H1 (cell line): ENCODE measurements at regions not wholly inside any gene's neighbourhood (a gene's known extent, or its start where the extent isn't known, plus 50 kb on each side); places are given as distances from the start of the nearest gene placed in this dataset.

Experiments used
- CTCF ChIA-PET: fragments of 300-600 bp; sonication (Branson Sonifier 250); formaldehyde crosslinking; loops from one replicate; lab custom pipeline; 2021; ENCODE audit not compliant: partially characterized antibody; lab: Charles Lee
- POLR2A ChIA-PET: fragments of 300-600 bp; sonication (Branson Sonifier 250); formaldehyde crosslinking; loops from one replicate; lab custom pipeline; 2021; ENCODE audit warnings: inconsistent platforms; ENCODE audit not compliant: partially characterized antibody; lab: Charles Lee
- DNase-seq, 2 experiments: peaks; one replicate each; pipeline versions ENCODE4 v3.0.0 to v3.0.0-alpha.2; 2010 to 2022; ENCODE audit warnings: low spot score in 2 of 2, low read depth in 1 of 2, mixed read lengths in 1 of 2
- FAIRE-seq: peaks from 2 replicates; lab custom pipeline; 2011; peaks lifted over from hg19 to GRCh38; lab: Jason Lieb, UNC
- H2AFZ ChIP-seq: 2 replicates; pipeline ENCODE4 v1.8.1; 2012; ENCODE audit warnings: low read length, inconsistent platforms
- H2AK5ac ChIP-seq: 2 replicates; pipeline ENCODE4 v1.6.1; 2013; ENCODE audit warnings: low read depth, low read length
- H2BK120ac ChIP-seq: replicated peaks from 2 replicates; pipeline ENCODE3; 2013; ENCODE audit warnings: low read depth, low read length, inconsistent platforms
- H2BK12ac ChIP-seq: 2 replicates; pipeline ENCODE4 v1.6.1; 2013; ENCODE audit warnings: low read depth, low read length
- H2BK15ac ChIP-seq: 2 replicates; pipeline ENCODE4 v1.6.1; 2013; ENCODE audit warnings: low read length
- H2BK20ac ChIP-seq: 2 replicates; pipeline ENCODE4 v1.6.1; 2013; ENCODE audit warnings: low read length
- H2BK5ac ChIP-seq: 2 replicates; pipeline ENCODE4 v1.6.1; 2013; ENCODE audit warnings: low read depth, low read length
- H3K14ac ChIP-seq: 2 replicates; pipeline ENCODE4 v1.6.1; 2013; ENCODE audit warnings: inconsistent platforms; ENCODE audit not compliant: insufficient read length
- H3K18ac ChIP-seq: 2 replicates; pipeline ENCODE4 v1.6.1; 2013; ENCODE audit warnings: low read length; ENCODE audit errors: extremely low read depth
- H3K23ac ChIP-seq: 2 replicates; pipeline ENCODE4 v1.6.1; 2013; ENCODE audit warnings: inconsistent platforms; ENCODE audit not compliant: insufficient read length
- H3K23me2 ChIP-seq: 2 replicates; pipeline ENCODE4 v1.6.1; 2013; ENCODE audit warnings: low read depth, low read length
- H3K27ac ChIP-seq: 2 replicates; pipeline ENCODE4 v1.6.1; 2011; ENCODE audit warnings: low read depth, low read length, inconsistent platforms
- H3K27me3 ChIP-seq, 4 experiments: replicated peaks in 1 of 4; 1 replicate in 1 of 4; 2 replicates in 3 of 4; pipeline versions ENCODE4 v1.6.1 to v1.8.1; 2011 to 2013; ENCODE audit warnings: low read length in 3 of 4, mild to moderate bottlenecking in 3 of 4, inconsistent platforms in 2 of 4, mixed read lengths in 2 of 4, moderate library complexity in 1 of 4; ENCODE audit not compliant: control insufficient read depth in 3 of 4, insufficient read depth in 3 of 4; ENCODE audit errors: extremely low read depth in 1 of 4
- H3K36me3 ChIP-seq, 4 experiments: 2 replicates each; pipeline versions ENCODE4 v1.6.1 to v1.8.1; 2011 to 2013; ENCODE audit warnings: mild to moderate bottlenecking in 4 of 4, low read length in 3 of 4, moderate library complexity in 2 of 4, control low read depth in 1 of 4, inconsistent platforms in 1 of 4; ENCODE audit not compliant: insufficient read depth in 4 of 4, control insufficient read depth in 2 of 4
- H3K4ac ChIP-seq: replicated peaks from 2 replicates; pipeline ENCODE3; 2013; ENCODE audit warnings: low read length, low read depth, mixed read lengths, inconsistent platforms; ENCODE audit not compliant: insufficient read length
- H3K4me1 ChIP-seq, 4 experiments: replicated peaks in 1 of 4; 1 replicate in 1 of 4; 2 replicates in 3 of 4; pipeline versions ENCODE4 v1.6.1 to v1.8.1; 2011 to 2013; ENCODE audit warnings: low read length in 3 of 4, inconsistent platforms in 2 of 4, mixed read lengths in 1 of 4; ENCODE audit not compliant: insufficient read depth in 4 of 4, control insufficient read depth in 3 of 4
- H3K4me2 ChIP-seq, 2 experiments: 2 replicates each; pipeline versions ENCODE4 v1.6.1 to v1.8.1; 2011 to 2013; ENCODE audit warnings: low read depth in 2 of 2, low read length in 2 of 2, control low read depth in 1 of 2, inconsistent platforms in 1 of 2, mild to moderate bottlenecking in 1 of 2; ENCODE audit not compliant: insufficient read depth in 1 of 2
- H3K4me3 ChIP-seq, 4 experiments: fragments of 200-600, 300-600 bp in 1 of 4; sonication (generic), shearing (Covaris generic), sonication (Bioruptor Twin) in 1 of 4; 2 replicates each; pipeline versions ENCODE4 v1.5.1 to v1.8.1; 2011 to 2016; ENCODE audit warnings: low read length in 4 of 4, low read depth in 3 of 4, control low read depth in 2 of 4, inconsistent platforms in 2 of 4, mild to moderate bottlenecking in 2 of 4, mixed read lengths in 1 of 4, moderate library complexity in 1 of 4; ENCODE audit not compliant: insufficient read depth in 2 of 4; ENCODE audit errors: extremely low read depth in 1 of 4
- H3K56ac ChIP-seq: replicated peaks from 2 replicates; pipeline ENCODE3; 2013; ENCODE audit warnings: low read depth, mild to moderate bottlenecking, mixed read lengths, low read length, inconsistent platforms; ENCODE audit not compliant: insufficient read length
- H3K79me1 ChIP-seq: 2 replicates; pipeline ENCODE4 v1.6.1; 2013; ENCODE audit warnings: low read depth, low read length, control low read depth
- H3K79me2 ChIP-seq, 2 experiments: 2 replicates each; pipeline versions ENCODE4 v1.6.1 to v1.8.1; 2012 to 2013; ENCODE audit warnings: low read length in 2 of 2, mild to moderate bottlenecking in 2 of 2, inconsistent platforms in 1 of 2; ENCODE audit not compliant: insufficient read depth in 2 of 2, control insufficient read depth in 1 of 2
- H3K9ac ChIP-seq, 4 experiments: replicated peaks in 1 of 4; 1 replicate in 1 of 4; 2 replicates in 3 of 4; pipeline versions ENCODE4 v1.6.1 to v1.8.1; 2011 to 2013; ENCODE audit warnings: low read depth in 3 of 4, low read length in 3 of 4, control low read depth in 2 of 4, mild to moderate bottlenecking in 2 of 4, moderate library complexity in 2 of 4, inconsistent platforms in 1 of 4; ENCODE audit errors: extremely low read depth in 1 of 4
- H3K9me3 ChIP-seq, 2 experiments: 2 replicates each; pipeline versions ENCODE4 v1.6.1 to v1.8.1; 2012 to 2013; ENCODE audit warnings: mild to moderate bottlenecking in 2 of 2, moderate library complexity in 2 of 2, control low read depth in 1 of 2, inconsistent platforms in 1 of 2, low read depth in 1 of 2, low read length in 1 of 2, mixed read lengths in 1 of 2; ENCODE audit not compliant: insufficient read depth in 2 of 2
- H4K20me1 ChIP-seq, 2 experiments: replicated peaks in 1 of 2; 2 replicates each; pipeline versions ENCODE3 to v1.8.1; 2011 to 2013; ENCODE audit warnings: inconsistent platforms in 2 of 2, low read length in 2 of 2, mild to moderate bottlenecking in 1 of 2; ENCODE audit not compliant: insufficient read depth in 2 of 2, control insufficient read depth in 1 of 2
- H4K5ac ChIP-seq: 2 replicates; pipeline ENCODE4 v1.6.1; 2013; ENCODE audit warnings: low read length, low read depth, mixed read lengths, inconsistent platforms; ENCODE audit not compliant: insufficient read length
- H4K8ac ChIP-seq: 2 replicates; pipeline ENCODE4 v1.8.0; 2013; ENCODE audit warnings: mild to moderate bottlenecking, moderate library complexity, low read length, inconsistent platforms; ENCODE audit not compliant: insufficient read depth; ENCODE audit errors: extremely low read depth
- H4K91ac ChIP-seq: replicated peaks from 2 replicates; pipeline ENCODE3; 2013; ENCODE audit warnings: low read length, mixed read lengths, inconsistent platforms; ENCODE audit not compliant: insufficient read length
- BACH1 ChIP-seq: IDR thresholded peaks from 2 replicates; pipeline ENCODE4 v1.6.1; 2012; ENCODE audit warnings: low read length, improper control_type of control experiment
- BCL11A ChIP-seq, 2 experiments: IDR thresholded peaks; one replicate each; pipeline ENCODE4 v1.6.1; 2011; ENCODE audit warnings: low read depth in 2 of 2, low read length in 2 of 2, mild to moderate bottlenecking in 2 of 2
- CHD1 ChIP-seq: IDR thresholded peaks from 2 replicates; pipeline ENCODE4 v1.6.1; 2012; ENCODE audit warnings: low read depth, low read length, improper control_type of control experiment
- GABPA ChIP-seq: IDR thresholded peaks from 2 replicates; pipeline ENCODE4 v1.6.1; 2011; ENCODE audit warnings: mild to moderate bottlenecking, low read length, moderate library complexity, borderline replicate concordance; ENCODE audit not compliant: insufficient read depth
- NANOG ChIP-seq: IDR thresholded peaks from 2 replicates; pipeline ENCODE4 v1.6.1; 2011; ENCODE audit warnings: low read length, low read depth, mild to moderate bottlenecking, inconsistent platforms; ENCODE audit not compliant: insufficient read depth, poor library complexity, severe bottlenecking
- RAD21 ChIP-seq, 2 experiments: IDR thresholded peaks in 1 of 2; conservative IDR thresholded peaks in 1 of 2; 2 replicates each; pipeline ENCODE4 v1.6.1; 2011; ENCODE audit warnings: low read depth in 2 of 2, low read length in 2 of 2, improper control_type of control experiment in 1 of 2, inconsistent platforms in 1 of 2, mild to moderate bottlenecking in 1 of 2, moderate library complexity in 1 of 2
- RBBP5 ChIP-seq: IDR thresholded peaks from 2 replicates; pipeline ENCODE4 v1.7.1; 2012; ENCODE audit warnings: low read depth, mild to moderate bottlenecking, inconsistent platforms, low read length, moderate library complexity, borderline replicate concordance
- RNF2 ChIP-seq: fragments of 200-900, 300-1000 bp; sonication (generic); IDR thresholded peaks from 2 replicates; pipeline ENCODE4 v1.7.1; 2016; ENCODE audit warnings: borderline replicate concordance, low read depth, mild to moderate bottlenecking, antibody characterized with exemption, low read length; ENCODE audit not compliant: poor library complexity, severe bottlenecking; ENCODE audit errors: missing control alignments
- RXRA ChIP-seq: IDR thresholded peaks from 2 replicates; pipeline ENCODE4 v1.6.1; 2011; ENCODE audit warnings: low read depth, mild to moderate bottlenecking, low read length, moderate library complexity; ENCODE audit not compliant: insufficient read depth
- SIN3A ChIP-seq, 2 experiments: IDR thresholded peaks in 1 of 2; conservative IDR thresholded peaks in 1 of 2; 2 replicates each; pipeline ENCODE4 v1.6.1; 2011 to 2012; ENCODE audit warnings: low read length in 2 of 2, improper control_type of control experiment in 1 of 2, low read depth in 1 of 2, mild to moderate bottlenecking in 1 of 2
- WGBS, 2 experiments: shearing (Covaris generic) in 1 of 2; methylation state at CpG; one replicate each; pipeline versions ENCODE4 v1.1.6 to v1.1.7; 2013 to 2015; ENCODE audit warnings: low lambda C conversion rate in 2 of 2, mixed read lengths in 2 of 2, inconsistent platforms in 1 of 2, low coverage in 1 of 2, missing lambda C conversion rate in 1 of 2; ENCODE audit not compliant: insufficient replicate concordance in 2 of 2, insufficient coverage in 1 of 2, insufficient read length in 1 of 2; ENCODE audit errors: extremely low coverage in 1 of 2, missing lambda C conversion rate in 1 of 2; 5-methylcytosine and 5-hydroxymethylcytosine counted together
- TF ChIP-seq, protein P1 (sequence below): IDR thresholded peaks from 2 replicates; pipeline ENCODE4 v1.6.1; 2011; ENCODE audit warnings: low read depth, mild to moderate bottlenecking, low read length; ENCODE audit not compliant: insufficient read depth

DNA sequence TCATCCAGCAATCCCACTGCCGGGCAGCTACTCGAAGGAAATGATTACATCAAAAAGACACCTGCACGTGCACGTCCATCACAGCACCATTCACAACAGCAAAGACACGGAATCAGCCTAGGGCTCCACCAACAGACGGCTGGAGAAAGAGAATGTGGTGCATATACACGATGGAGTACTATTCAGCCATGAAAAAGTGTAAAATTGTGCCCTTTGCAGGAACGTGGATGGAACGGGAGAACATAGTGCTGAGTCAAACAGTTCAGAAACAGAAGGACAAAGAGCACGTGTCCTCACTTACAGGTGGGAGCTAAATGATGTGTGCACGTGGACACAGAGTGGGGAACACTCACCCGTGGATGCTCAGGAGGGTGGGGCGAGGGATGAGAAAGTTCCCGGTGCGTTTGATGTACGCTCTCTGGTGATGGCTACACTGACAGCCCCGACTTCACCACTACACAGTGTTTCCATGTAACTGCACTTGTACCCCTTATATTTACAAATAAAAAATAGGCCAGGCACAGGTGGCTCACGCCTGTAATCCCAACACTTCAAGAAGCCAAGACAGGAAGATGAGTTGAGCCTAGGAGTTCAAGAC is 92.0 kb downstream of the PDGFA start:
- Histone ChIP-seq H3K36me3 (no peaks in the 10 kb centered on the region), H4K20me1 (no peaks in the 10 kb centered on the region), H3K4me2 (no peak overlapping the region), H4K91ac (no peak overlapping the region), H3K9me3 (no peaks in the 10 kb centered on the region), H3K79me1 (0 out of 2 replicates have a peak, but pooled peaks cover 2% of the 10 kb centered on the region), H2BK120ac (no peak overlapping the region), H2BK20ac (no peak overlapping the region), H3K23me2 (no peaks in the 10 kb centered on the region), H4K8ac (no peak overlapping the region), H3K27ac (no peak overlapping the region), H3K9ac (no peak overlapping the region), H3K4me3 (no peak overlapping the region), H3K23ac (no peak overlapping the region), H3K18ac (no peak overlapping the region), H3K4me1 (peaks cover 0 to 6% (median 3%) of the 10 kb centered on the region in 4 experiments; a peak in 3 of 7 replicates), H2BK5ac (no peak overlapping the region), H3K4ac (no peak overlapping the region), H3K27me3 (no peaks in the 10 kb centered on the region), H3K79me2 (no peaks in the 10 kb centered on the region), H2AK5ac (peak overlapping the region; percentile 1; the same call in 1 of the 2 replicates), H4K5ac (no peak overlapping the region), H3K14ac (no peak overlapping the region), H2BK15ac (no peak overlapping the region), H3K56ac (no peak overlapping the region), H2BK12ac (no peak overlapping the region), H2AFZ (no peak overlapping the region)
- ChIA-PET CTCF (interaction anchor here (1.5 kb wide), 1 partner anchor 83 kb away, joined by 4 read pairs; no protein-coding TSS in a partner anchor), POLR2A (no interaction called here)
- TF ChIP-seq, protein P1, sequence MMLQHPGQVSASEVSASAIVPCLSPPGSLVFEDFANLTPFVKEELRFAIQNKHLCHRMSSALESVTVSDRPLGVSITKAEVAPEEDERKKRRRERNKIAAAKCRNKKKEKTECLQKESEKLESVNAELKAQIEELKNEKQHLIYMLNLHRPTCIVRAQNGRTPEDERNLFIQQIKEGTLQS, result no peak
- no peak for TF ChIP-seq BACH1
- TF ChIP-seq RAD21 (IDR thresholded peaks at IDR 0.05 in 1 of 2, conservative IDR thresholded peaks at IDR 0.05 in 1 of 2; ENCODE audit: low read depth in 2 of 2, low read length in 2 of 2), result no peak
- no peak for TF ChIP-seq BCL11A (IDR thresholded peaks at IDR 0.05; ENCODE audit: low read depth in 2 of 2, low read length in 2 of 2)
- no peak for TF ChIP-seq RXRA
- TF ChIP-seq GABPA, result no peak
- no peak for TF ChIP-seq NANOG
- TF ChIP-seq RNF2, result no peak
- TF ChIP-seq RBBP5, result no peak
- TF ChIP-seq CHD1, result no peak
- no peak for TF ChIP-seq SIN3A (conservative IDR thresholded peaks at IDR 0.05 in 1 of 2, IDR thresholded peaks at IDR 0.05 in 1 of 2; ENCODE audit: low read depth in 1 of 2, low read length in 2 of 2)
- FAIRE-seq, result no peak
- DNase-seq, result no peak
- WGBS, 2 experiments, result 89% methylated on average over 18 of the region's 18 CpGs; no CpG with 5 or more reads in 1 of the 2 experiments
